ENCODE measurements at regions not wholly inside any gene's neighbourhood (a gene's known extent, or its start where the extent isn't known, plus 50 kb on each side); places are given as distances from the start of the nearest gene placed in this dataset.

DNA sequence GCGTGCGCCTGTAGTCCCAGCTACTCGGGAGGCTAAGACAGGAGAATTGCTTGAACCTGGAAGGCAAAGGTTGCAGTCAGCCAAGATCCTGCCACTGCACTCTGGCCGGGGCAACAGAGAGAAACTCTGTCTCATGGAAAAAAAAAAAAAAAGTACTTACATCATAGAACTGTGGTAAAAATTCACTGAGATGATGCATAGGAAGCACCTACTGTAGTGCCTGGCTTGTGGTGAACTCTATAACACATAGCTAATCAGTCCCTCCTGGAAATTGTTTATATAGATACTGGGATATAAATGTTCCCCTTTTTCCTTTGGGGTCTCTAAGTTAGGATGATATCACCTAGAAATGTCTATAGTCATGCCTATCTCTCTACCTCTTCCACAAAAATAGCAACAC is 89.7 kb upstream of the CPM start:
- H2BK120ac ChIP-seq (ENCODE audit: low read depth, low read length): no peak overlapping the region
- H4K8ac ChIP-seq (ENCODE audit: low read depth, low read length): no peak overlapping the region
- H3K4me3 ChIP-seq (ENCODE audit: low read length in 2 of 2): no peak overlapping the region
- H3K4me2 ChIP-seq (ENCODE audit: insufficient read depth, low read length, poor library complexity, severe bottlenecking): no peak overlapping the region
- no peak overlapping the region for H2AK5ac ChIP-seq (ENCODE audit: low read depth, low read length)
- no peak overlapping the region for H3K9ac ChIP-seq (ENCODE audit: low read depth, low read length, poor library complexity)
- no peak overlapping the region for H3K4ac ChIP-seq (ENCODE audit: low read length)
- no peaks in the 10 kb centered on the region for H3K27me3 ChIP-seq (ENCODE audit: control insufficient read depth in 3 of 3, insufficient read depth in 3 of 3, low read depth in 1 of 3, low read length in 3 of 3)
- no peak overlapping the region for H2BK12ac ChIP-seq (ENCODE audit: low read length)
- H2AFZ ChIP-seq (ENCODE audit: low read length): no peak overlapping the region
- H3K79me1 ChIP-seq (ENCODE audit: low read depth, low read length): no peaks in the 10 kb centered on the region
- no peaks in the 10 kb centered on the region for H3K36me3 ChIP-seq (replicated peaks in 1 of 2; ENCODE audit: control insufficient read depth in 2 of 2, insufficient read depth in 2 of 2, low read length in 2 of 2)
- peaks cover 0 to 1% of the 10 kb centered on the region in 2 donors for H3K4me1 ChIP-seq (ENCODE audit: control insufficient read depth in 2 of 2, insufficient read depth in 1 of 2, low read depth in 1 of 2, low read length in 2 of 2)
- H3K27ac ChIP-seq (replicated peaks; ENCODE audit: low read length): no peak overlapping the region
- H3K18ac ChIP-seq (ENCODE audit: low read length): no peak overlapping the region
- no peak for DNase-seq (ENCODE audit: low spot score)
- no peak overlapping the region for H4K91ac ChIP-seq (ENCODE audit: low read depth, low read length, poor library complexity)
- no peak overlapping the region for H2BK5ac ChIP-seq (ENCODE audit: low read length)
- H3K14ac ChIP-seq (ENCODE audit: low read length): no peak overlapping the region
- H3K23ac ChIP-seq (ENCODE audit: low read depth, low read length, poor library complexity): no peak overlapping the region
- no peak overlapping the region for H2BK15ac ChIP-seq (ENCODE audit: low read length)
- WGBS, 2 donors (ENCODE audit: extremely low coverage in 2 of 2, insufficient read length in 2 of 2, insufficient replicate concordance in 1 of 2): no CpG with 5 or more reads among the region's 4 CpGs
- no peaks in the 10 kb centered on the region for H3K9me3 ChIP-seq (replicated peaks in 1 of 2; ENCODE audit: control insufficient read depth in 2 of 2, insufficient read depth in 1 of 2, low read depth in 1 of 2, low read length in 2 of 2)

DNA sequence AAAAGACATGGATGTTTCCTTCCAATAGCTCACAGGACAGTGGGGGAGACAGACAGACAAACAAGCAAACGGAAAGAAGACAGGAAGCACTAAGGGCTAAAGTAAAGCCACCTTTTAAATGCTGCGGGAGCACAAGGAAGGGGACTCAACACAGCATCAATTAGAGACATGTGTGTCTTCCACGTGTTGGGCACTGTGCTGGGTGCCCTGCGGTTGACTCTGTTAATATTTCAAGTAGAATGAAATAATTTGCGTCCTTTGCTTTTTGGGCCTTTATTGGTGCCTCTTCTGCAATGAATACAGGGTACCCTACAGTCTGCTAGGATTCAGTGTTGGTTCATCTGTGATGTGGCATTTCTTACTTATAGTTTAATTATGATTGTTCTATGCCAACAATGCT is 90.9 kb upstream of the CPM start:
- Histone ChIP-seq H3K36me3 (replicated peaks in 1 of 2; ENCODE audit: control insufficient read depth in 2 of 2, insufficient read depth in 2 of 2, low read length in 2 of 2) (no peaks in the 10 kb centered on the region), H4K91ac (ENCODE audit: low read depth, low read length, poor library complexity) (no peak overlapping the region), H2BK12ac (ENCODE audit: low read length) (no peak overlapping the region), H3K23ac (ENCODE audit: low read depth, low read length, poor library complexity) (no peak overlapping the region), H3K14ac (ENCODE audit: low read length) (no peak overlapping the region), H2BK5ac (ENCODE audit: low read length) (no peak overlapping the region), H3K4me3 (ENCODE audit: low read length in 2 of 2) (no peak overlapping the region), H3K79me1 (ENCODE audit: low read depth, low read length) (no peaks in the 10 kb centered on the region), H3K27me3 (ENCODE audit: control insufficient read depth in 3 of 3, insufficient read depth in 3 of 3, low read depth in 1 of 3, low read length in 3 of 3) (no peaks in the 10 kb centered on the region), H3K27ac (replicated peaks; ENCODE audit: low read length) (no peak overlapping the region), H2AFZ (ENCODE audit: low read length) (no peak overlapping the region), H3K4me1 (ENCODE audit: control insufficient read depth in 2 of 2, insufficient read depth in 1 of 2, low read depth in 1 of 2, low read length in 2 of 2) (peaks cover 0 to 5% of the 10 kb centered on the region in 2 donors), H2BK15ac (ENCODE audit: low read length) (no peak overlapping the region), H3K9ac (ENCODE audit: low read depth, low read length, poor library complexity) (no peak overlapping the region), H4K8ac (ENCODE audit: low read depth, low read length) (no peak overlapping the region), H3K4ac (ENCODE audit: low read length) (no peak overlapping the region), H3K9me3 (replicated peaks in 1 of 2; ENCODE audit: control insufficient read depth in 2 of 2, insufficient read depth in 1 of 2, low read depth in 1 of 2, low read length in 2 of 2) (no peaks in the 10 kb centered on the region), H2AK5ac (ENCODE audit: low read depth, low read length) (no peak overlapping the region), H3K4me2 (ENCODE audit: insufficient read depth, low read length, poor library complexity, severe bottlenecking) (no peak overlapping the region), H2BK120ac (ENCODE audit: low read depth, low read length) (no peak overlapping the region), H3K18ac (ENCODE audit: low read length) (no peak overlapping the region)
- WGBS, 2 donors (ENCODE audit: extremely low coverage in 2 of 2, insufficient read length in 2 of 2, insufficient replicate concordance in 1 of 2): no CpG with 5 or more reads among the region's 5 CpGs
- no peak for DNase-seq (ENCODE audit: low spot score)

DNA sequence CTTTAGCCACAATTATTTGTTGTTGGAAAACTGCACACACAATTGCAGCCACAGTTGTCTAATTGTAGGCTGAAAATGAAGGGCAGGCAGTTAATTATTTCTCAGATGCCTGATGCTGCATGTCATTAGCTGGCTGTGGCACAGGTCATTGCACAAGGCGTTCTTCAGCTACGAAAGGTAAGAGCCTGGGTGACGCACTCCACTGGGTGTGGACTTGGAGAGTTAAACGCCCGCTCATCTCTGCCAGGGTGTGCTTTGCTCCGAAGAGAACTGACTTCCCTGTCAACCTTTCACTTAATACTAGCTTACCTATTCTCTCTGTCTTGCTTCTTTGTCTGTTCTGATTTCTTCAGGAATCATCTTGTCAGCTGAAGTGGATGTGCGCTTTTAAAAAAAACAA is 91.4 kb upstream of the CPM start:
- Histone ChIP-seq H3K14ac (ENCODE audit: low read length) (no peak overlapping the region), H2AFZ (ENCODE audit: low read length) (no peak overlapping the region), H3K79me1 (ENCODE audit: low read depth, low read length) (no peaks in the 10 kb centered on the region), H3K36me3 (replicated peaks in 1 of 2; ENCODE audit: control insufficient read depth in 2 of 2, insufficient read depth in 2 of 2, low read length in 2 of 2) (no peaks in the 10 kb centered on the region), H4K8ac (ENCODE audit: low read depth, low read length) (no peak overlapping the region), H3K9ac (ENCODE audit: low read depth, low read length, poor library complexity) (no peak overlapping the region), H2BK120ac (ENCODE audit: low read depth, low read length) (no peak overlapping the region), H2AK5ac (ENCODE audit: low read depth, low read length) (no peak overlapping the region), H3K4me3 (ENCODE audit: low read length in 2 of 2) (no peak overlapping the region), H3K27ac (replicated peaks; ENCODE audit: low read length) (no peak overlapping the region), H3K4me2 (ENCODE audit: insufficient read depth, low read length, poor library complexity, severe bottlenecking) (no peak overlapping the region), H2BK15ac (ENCODE audit: low read length) (no peak overlapping the region), H3K4me1 (ENCODE audit: control insufficient read depth in 2 of 2, insufficient read depth in 1 of 2, low read depth in 1 of 2, low read length in 2 of 2) (peaks cover 0 to 7% of the 10 kb centered on the region in 2 donors), H3K23ac (ENCODE audit: low read depth, low read length, poor library complexity) (no peak overlapping the region), H4K91ac (ENCODE audit: low read depth, low read length, poor library complexity) (no peak overlapping the region), H3K4ac (ENCODE audit: low read length) (no peak overlapping the region), H3K18ac (ENCODE audit: low read length) (no peak overlapping the region), H3K27me3 (ENCODE audit: control insufficient read depth in 3 of 3, insufficient read depth in 3 of 3, low read depth in 1 of 3, low read length in 3 of 3) (no peaks in the 10 kb centered on the region), H2BK12ac (ENCODE audit: low read length) (no peak overlapping the region), H3K9me3 (replicated peaks in 1 of 2; ENCODE audit: control insufficient read depth in 2 of 2, insufficient read depth in 1 of 2, low read depth in 1 of 2, low read length in 2 of 2) (no peaks in the 10 kb centered on the region), H2BK5ac (ENCODE audit: low read length) (no peak overlapping the region)
- WGBS, 2 donors (ENCODE audit: extremely low coverage in 2 of 2, insufficient read length in 2 of 2, insufficient replicate concordance in 1 of 2): no CpG with 5 or more reads among the region's 7 CpGs
- DNase-seq (ENCODE audit: low spot score): no peak

DNA sequence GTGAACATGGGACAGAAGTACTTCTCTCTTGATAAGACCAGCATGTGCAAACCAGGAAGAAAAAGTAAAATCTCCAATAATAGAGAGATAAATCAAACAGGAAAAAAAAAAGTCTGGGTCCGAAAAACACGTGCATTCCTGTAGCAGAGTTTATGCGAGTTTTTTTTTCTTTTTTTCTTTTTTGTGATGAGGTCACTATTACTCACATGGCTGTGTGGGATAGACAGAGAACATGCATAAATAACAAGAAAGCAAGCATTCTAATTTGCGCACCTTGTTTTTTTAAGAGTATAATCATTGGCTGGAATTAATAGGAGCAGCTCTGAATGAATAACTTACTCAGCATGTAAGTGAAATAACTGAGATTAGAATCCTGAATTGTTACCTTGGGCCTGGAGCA is 91.9 kb upstream of the CPM start:
- Histone ChIP-seq H3K27ac (replicated peaks; ENCODE audit: low read length) (no peak overlapping the region), H3K18ac (ENCODE audit: low read length) (no peak overlapping the region), H2BK5ac (ENCODE audit: low read length) (no peak overlapping the region), H3K4me2 (ENCODE audit: insufficient read depth, low read length, poor library complexity, severe bottlenecking) (no peak overlapping the region), H3K27me3 (ENCODE audit: control insufficient read depth in 3 of 3, insufficient read depth in 3 of 3, low read depth in 1 of 3, low read length in 3 of 3) (no peaks in the 10 kb centered on the region), H3K4me3 (ENCODE audit: low read length in 2 of 2) (no peak overlapping the region), H4K91ac (ENCODE audit: low read depth, low read length, poor library complexity) (no peak overlapping the region), H3K9me3 (replicated peaks in 1 of 2; ENCODE audit: control insufficient read depth in 2 of 2, insufficient read depth in 1 of 2, low read depth in 1 of 2, low read length in 2 of 2) (no peaks in the 10 kb centered on the region), H3K23ac (ENCODE audit: low read depth, low read length, poor library complexity) (no peak overlapping the region), H3K4ac (ENCODE audit: low read length) (no peak overlapping the region), H3K14ac (ENCODE audit: low read length) (no peak overlapping the region), H3K79me1 (ENCODE audit: low read depth, low read length) (no peaks in the 10 kb centered on the region), H3K9ac (ENCODE audit: low read depth, low read length, poor library complexity) (no peak overlapping the region), H3K36me3 (replicated peaks in 1 of 2; ENCODE audit: control insufficient read depth in 2 of 2, insufficient read depth in 2 of 2, low read length in 2 of 2) (no peaks in the 10 kb centered on the region), H3K4me1 (ENCODE audit: control insufficient read depth in 2 of 2, insufficient read depth in 1 of 2, low read depth in 1 of 2, low read length in 2 of 2) (peaks cover 0 to 7% of the 10 kb centered on the region in 2 donors), H4K8ac (ENCODE audit: low read depth, low read length) (no peak overlapping the region), H2AK5ac (ENCODE audit: low read depth, low read length) (no peak overlapping the region), H2BK12ac (ENCODE audit: low read length) (no peak overlapping the region), H2BK15ac (ENCODE audit: low read length) (no peak overlapping the region), H2AFZ (ENCODE audit: low read length) (no peak overlapping the region), H2BK120ac (ENCODE audit: low read depth, low read length) (no peak overlapping the region)
- DNase-seq (ENCODE audit: low spot score): no peak
- WGBS, 2 donors (ENCODE audit: extremely low coverage in 2 of 2, insufficient read length in 2 of 2, insufficient replicate concordance in 1 of 2): no CpG with 5 or more reads among the region's 4 CpGs
